ENCODE measurements at regions not wholly inside any gene's neighbourhood (a gene's known extent, or its start where the extent isn't known, plus 50 kb on each side); places are given as distances from the start of the nearest gene placed in this dataset.

DNA sequence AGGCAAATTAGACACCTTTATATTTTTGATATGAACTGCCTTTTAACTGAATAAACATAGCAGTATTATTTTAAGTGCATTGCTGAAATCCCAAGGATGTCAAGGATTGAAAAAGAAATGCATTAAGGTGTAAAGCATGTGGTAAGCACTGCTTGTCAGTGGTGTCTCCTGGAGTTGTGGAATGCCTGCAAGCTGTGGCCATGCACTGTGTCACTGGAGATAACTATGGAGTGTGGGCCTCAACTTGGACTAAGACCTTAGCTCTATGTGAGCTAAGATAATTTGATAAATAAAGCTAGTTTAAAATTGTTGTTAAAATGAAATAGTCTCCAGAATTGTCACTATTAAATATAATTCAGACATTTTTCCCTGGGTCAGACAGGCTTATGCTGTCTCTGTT lies 156.6 kb upstream of the OPRM1 start:
- no peak for DNase-seq (ENCODE audit: extremely low read depth in 1 of 2, low read depth in 1 of 2)

DNA sequence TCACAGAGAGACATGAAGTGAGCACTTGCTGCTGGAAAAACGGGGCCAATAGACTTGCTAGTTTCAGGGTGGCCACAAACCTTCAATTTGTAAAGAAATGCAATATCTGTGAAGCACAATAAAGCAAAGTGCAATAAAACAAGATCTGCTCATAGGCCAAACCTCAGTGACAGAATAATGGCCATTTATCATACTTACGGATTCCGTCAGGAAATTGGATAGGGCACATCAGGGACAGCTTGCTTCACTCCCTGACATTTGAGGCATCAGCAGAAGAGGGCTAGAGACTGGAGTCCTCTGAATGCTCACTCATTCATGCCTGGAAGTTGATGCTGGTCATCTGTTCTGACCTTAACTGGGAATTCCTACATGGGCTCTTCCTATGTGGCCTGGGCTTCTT lies 165.5 kb upstream of the OPRM1 start:
- no peak for DNase-seq (ENCODE audit: extremely low read depth in 1 of 2, low read depth in 1 of 2)

DNA sequence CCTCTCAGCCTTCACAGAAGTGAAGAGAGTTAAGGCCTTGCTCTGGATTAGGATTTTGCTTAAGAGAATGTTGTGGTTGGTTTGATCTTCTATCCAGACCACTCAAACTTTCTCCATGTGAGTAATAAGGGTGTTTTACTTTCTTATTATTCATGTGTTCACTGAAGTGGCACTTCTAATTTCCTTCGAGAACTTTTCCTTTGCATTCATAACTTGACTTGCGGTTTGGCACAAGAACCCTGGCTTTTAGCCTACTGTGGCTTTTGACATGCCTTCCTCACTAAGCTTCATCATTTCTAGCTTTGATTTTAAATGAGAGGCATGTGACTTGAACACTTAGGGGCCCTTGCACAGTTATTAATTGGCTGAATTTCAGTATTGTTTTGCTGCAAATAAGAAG lies 166.1 kb upstream of the OPRM1 start:
- no peak for DNase-seq (ENCODE audit: extremely low read depth in 1 of 2, low read depth in 1 of 2)

DNA sequence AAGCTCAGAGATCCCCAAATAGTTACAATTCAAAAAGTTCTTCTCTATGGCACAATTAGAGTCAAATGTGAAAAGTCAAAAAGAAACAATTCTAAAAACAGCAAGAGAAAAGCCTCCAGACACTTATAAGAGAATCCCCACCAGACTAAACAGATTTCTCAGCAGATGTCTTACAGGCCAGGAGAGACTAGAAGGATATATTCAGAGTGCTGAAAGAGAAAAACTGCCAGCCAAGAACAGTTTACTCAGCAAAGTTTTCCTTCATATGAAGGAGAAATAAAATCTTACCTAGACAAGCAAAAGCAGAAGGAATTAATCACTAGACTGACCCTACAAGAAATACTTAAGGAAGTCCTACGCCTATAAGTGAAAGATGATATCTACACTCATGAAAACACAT lies 176.1 kb upstream of the OPRM1 start:
- no peak for DNase-seq (ENCODE audit: extremely low read depth in 1 of 2, low read depth in 1 of 2)

- DNase-seq (ENCODE audit: extremely low read depth in 1 of 2, low read depth in 1 of 2) = no peak
Measured at GRCh38 chr6:153862139-153862538, 176.9 kb upstream of the OPRM1 start.

GRCh38 chr6:153858529-153858928 lies 180.5 kb upstream of the OPRM1 start:
- no peak for DNase-seq (ENCODE audit: extremely low read depth in 1 of 2, low read depth in 1 of 2)

DNA sequence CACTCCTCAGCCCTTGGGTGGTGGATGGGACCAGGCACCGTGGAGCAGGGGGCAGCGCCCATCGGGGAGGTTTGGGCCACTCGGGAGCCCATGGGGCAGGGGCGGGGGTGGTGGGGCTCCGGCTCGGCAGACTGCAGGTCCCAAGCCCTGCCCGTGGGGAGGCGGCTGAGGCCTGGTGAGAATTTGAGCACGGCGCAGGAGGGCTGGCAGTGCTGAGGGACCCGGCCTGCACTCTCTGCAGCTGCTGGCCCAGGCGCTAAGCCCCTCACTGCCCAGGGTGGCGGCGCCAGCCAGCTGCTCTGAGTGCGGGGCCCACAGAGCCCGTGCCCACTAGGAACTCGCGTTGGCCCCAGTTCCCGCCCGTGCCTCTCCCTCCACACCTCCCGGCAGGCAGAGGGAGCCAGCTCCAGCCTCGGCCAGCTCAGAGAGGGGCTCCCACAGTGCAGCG lies 182.1 kb upstream of the OPRM1 start:
- no peak for DNase-seq (ENCODE audit: extremely low read depth in 1 of 2, low read depth in 1 of 2)

DNA sequence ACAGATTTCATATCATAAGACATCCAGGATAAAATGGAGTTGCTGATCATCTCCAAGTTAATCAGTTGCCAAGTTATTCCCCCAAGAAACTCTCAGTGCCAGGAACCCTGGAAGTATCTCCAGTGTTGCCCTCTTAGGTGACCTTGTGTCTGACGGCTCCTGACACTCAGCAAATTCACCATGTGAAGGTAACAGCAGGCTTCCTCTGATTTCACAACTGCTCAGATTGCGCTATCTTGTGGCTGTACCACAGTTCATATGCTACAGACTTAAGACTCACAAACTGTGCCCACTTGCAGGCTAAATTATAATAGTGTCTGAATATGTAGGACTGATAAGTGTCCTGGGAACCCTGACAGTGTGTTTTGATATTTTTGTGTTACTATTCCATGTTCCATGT lies 186.6 kb upstream of the OPRM1 start:
- DNase-seq (ENCODE audit: extremely low read depth in 1 of 2, low read depth in 1 of 2) = no peak

DNA sequence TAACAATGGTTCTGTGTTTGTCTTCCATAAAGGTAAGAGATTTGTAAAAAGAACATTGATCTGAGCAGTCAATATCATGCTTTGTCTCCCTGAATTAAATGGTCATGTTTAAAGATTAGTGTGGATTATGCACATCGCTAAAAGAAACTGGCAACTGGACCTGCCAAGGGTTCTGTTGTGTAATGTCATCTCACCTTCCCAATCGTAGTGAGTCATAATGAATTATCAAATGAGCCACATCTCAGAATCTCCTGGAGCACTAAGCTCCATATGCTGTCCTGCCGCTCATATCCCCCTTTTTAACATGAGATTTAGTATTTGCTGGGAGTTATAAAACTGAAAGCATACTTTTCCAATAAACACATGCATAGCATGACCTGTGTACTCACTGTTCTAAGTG lies 187.0 kb upstream of the OPRM1 start:
- DNase-seq (ENCODE audit: extremely low read depth in 1 of 2, low read depth in 1 of 2) = no peak

GRCh38 chr6:153849072-153849779 lies 189.8 kb upstream of the OPRM1 start:
- no peak for DNase-seq (ENCODE audit: extremely low read depth in 1 of 2, low read depth in 1 of 2)

- DNase-seq (ENCODE audit: extremely low read depth in 1 of 2, low read depth in 1 of 2) = no peak
Measured at GRCh38 chr6:153843420-153843819, 195.6 kb upstream of the OPRM1 start.

GRCh38 chr6:153842491-153842890 lies 196.5 kb upstream of the OPRM1 start:
- DNase-seq (ENCODE audit: extremely low read depth in 1 of 2, low read depth in 1 of 2) = no peak

DNA sequence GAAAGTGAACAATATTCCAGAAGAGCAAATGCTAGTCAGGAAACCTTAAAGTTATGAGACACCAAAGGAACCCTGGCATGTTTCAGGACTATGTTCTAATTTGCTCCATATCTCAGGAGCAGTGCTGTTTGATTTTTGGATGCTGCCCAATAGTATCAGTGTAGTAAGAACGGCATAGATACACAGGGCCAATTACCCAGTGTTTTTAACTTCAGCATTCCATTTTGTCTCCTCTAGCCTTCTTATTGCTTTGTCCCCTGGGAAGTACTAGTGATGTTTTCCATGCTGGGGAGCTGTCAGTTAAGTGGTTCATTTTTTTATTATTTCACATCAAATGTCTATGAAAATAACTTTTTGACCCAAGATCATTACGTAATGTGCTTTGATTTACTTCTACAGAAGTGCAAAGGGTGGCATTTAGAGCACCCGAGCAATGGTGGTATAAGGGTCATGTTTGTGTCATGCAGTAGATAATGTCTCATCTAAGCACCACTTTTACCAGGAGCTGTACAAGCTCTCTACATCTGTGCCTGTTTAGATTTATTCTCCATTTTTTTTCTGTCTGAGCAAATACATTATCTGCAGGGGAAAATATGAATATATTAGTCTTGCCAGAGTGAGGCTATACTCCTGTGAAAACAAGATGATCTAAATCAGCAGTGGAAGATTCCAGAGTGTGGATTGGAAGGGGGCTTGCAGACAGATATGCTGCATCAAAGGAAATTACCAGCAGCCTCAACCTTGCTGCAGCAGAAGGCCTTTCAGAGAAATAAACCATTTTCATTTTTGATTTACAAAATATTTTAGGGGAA lies 198.8 kb upstream of the OPRM1 start:
- DNase-seq (ENCODE audit: extremely low read depth in 1 of 2, low read depth in 1 of 2) = no peak

DNA sequence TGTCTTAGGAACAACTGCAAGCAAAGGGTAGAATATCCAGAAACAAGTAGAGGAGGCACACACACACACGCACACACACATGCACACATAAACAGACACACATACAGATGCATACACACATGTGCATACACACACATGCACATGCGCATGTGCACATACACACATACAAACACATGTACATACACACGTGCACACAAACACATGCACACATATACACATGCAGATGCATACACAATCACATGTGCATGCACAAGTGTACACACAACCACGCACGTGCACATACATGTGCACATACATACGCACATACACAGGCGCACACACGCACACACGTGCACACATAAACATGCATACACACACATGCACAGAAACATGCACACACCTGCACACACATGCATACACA lies 206.5 kb upstream of the OPRM1 start:
- DNase-seq (ENCODE audit: extremely low read depth in 1 of 2, low read depth in 1 of 2) = no peak

- no peak for DNase-seq (ENCODE audit: extremely low read depth in 1 of 2, low read depth in 1 of 2)
Measured at GRCh38 chr6:153831350-153832078, 207.5 kb upstream of the OPRM1 start.

DNA sequence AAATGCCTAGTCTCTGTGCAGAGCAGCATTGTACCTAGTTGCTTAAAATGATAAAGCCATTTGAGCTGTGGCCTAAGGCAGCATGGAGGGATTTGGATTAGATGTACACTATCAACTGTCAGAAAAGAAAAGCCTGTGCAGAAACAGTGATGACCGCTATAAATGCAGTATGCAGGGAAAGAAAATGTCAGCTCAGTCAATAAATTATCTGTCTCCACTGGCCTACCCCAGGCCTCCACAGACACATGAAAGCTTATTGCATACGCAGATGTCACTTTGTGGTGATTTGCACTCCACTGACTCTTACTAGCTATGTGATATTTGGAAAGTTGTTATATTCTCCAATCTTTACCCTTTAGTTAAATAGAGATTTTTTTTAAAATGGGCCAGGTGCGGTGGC lies 221.9 kb upstream of the OPRM1 start:
- no peak for DNase-seq (ENCODE audit: extremely low read depth in 1 of 2, low read depth in 1 of 2)

DNA sequence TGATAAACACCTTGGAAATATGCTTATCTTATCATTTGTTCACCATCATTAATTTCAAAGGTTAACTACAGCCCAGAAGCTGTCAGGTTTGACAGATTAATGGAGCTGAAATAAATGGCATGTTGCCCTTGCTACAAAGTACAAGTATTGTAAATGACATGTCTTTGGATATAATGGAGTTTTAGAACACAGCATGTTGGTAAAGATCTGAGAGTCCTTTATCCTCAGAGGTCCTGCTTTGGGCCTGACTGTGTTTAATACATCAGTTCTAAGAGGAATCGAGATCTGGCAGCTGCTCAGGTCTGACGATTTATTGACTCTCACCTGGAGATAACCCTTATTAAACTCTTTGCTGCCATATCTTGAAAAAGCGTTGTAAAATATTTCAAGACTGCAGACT lies 222.7 kb upstream of the OPRM1 start:
- no peak for DNase-seq (ENCODE audit: extremely low read depth in 1 of 2, low read depth in 1 of 2)

DNA sequence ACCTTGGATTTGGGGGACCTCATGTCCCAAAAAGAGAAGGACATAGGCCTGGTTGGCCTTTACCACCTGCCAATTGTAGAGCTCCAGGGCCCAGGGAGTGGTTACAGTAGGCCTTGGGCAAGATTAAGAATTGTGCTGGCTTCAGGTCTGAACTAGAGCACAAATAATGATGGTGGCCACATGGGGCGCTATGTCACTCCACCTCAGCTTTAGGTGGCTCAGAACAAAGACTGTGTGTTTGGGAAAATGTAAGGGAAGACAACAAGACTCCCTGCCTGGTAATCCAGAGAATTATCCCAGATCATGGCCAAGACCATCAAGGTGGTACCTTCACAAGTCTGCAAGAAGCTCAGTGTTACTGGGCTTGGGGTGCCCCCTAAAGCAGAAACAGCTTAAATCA lies 224.9 kb upstream of the OPRM1 start:
- no peak for DNase-seq (ENCODE audit: extremely low read depth in 1 of 2, low read depth in 1 of 2)

DNA sequence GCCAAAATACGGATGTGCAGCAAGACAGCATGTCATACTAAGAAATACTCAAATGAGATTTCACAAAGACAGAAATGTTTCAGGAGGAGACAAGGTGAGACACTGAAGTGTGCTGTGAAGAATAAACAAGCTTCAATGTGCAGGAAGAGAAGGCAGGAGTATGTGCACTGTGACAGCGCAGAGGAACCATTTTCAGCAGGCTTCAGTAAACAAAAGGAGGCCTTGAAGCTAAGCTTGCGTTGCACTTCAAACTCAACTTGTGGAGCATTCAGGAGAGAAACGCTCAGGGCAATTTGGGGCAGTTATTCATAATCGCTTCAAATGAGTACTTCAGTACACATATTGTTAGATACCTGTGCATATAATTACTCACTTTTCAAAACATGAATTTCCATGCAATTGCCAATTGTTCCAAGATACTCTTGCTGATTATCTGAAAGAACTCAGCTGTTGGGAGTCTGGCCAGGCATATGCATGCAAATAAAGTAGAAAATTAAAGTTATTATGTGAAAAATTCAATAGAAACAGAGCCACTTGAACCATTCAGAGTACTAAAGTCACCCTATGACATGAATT lies 234.2 kb upstream of the OPRM1 start:
- no peak for DNase-seq (ENCODE audit: extremely low read depth in 1 of 2, low read depth in 1 of 2)

DNA sequence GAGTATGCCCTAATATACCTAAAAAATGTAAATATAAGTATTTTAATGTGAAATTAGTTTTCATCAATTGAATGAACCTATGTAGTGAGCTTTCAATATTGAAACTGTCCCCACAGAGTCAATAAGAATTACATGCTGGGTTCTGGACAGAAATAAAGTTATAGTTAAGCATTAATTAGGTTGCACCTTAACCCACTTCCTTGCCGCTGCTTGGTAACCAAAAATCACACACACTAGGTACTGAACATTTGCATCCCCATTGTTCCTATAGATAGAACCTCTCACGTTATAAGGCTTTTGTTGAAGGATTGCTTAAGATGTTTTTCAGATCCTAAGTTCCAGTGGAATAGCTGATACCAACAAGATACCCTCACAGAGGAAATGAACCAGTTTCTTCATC lies 237.1 kb upstream of the OPRM1 start:
- DNase-seq (ENCODE audit: extremely low read depth in 1 of 2, low read depth in 1 of 2) = no peak

- no peak for DNase-seq (ENCODE audit: extremely low read depth in 1 of 2, low read depth in 1 of 2)
Measured at GRCh38 chr6:153800580-153801188, 238.4 kb upstream of the OPRM1 start.

All from activated CD8-positive, alpha-beta memory T cell treated with anti-CD3 and anti-CD28 coated beads for 1 hour (primary cell).